ENCODE measurements at regions not wholly inside any gene's neighbourhood (a gene's known extent, or its start where the extent isn't known, plus 50 kb on each side); places are given as distances from the start of the nearest gene placed in this dataset.

DNA sequence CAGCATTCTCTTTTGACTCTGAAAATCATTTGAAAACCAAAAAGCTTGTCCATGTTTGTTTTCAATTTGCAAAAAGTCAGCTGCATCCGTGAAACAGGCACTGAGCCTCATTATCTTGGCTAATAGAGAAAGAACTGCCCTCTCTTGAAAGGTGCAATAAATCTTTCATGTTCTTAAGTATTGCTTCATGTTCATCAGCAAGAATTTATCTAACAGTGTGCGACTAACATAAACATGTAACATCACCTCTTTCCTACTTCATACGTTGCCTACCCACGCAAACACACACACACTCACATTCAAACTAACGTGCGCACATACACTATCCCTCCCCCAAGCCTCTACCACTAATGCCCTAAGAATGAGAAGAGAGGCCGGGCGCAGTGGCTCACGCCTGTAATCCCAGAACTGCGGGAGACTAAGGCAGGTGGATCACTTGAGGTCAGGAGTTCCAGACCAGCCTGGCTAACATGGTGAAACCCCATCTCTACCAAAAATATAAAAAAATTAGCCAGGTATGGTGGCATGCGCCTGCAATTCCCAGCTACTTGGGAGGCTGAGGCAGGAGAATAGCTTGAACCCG, 629.7 kb upstream of the ZNF608 start:
- DNase-seq (ENCODE audit: low spot score): peak; percentile 10

DNA sequence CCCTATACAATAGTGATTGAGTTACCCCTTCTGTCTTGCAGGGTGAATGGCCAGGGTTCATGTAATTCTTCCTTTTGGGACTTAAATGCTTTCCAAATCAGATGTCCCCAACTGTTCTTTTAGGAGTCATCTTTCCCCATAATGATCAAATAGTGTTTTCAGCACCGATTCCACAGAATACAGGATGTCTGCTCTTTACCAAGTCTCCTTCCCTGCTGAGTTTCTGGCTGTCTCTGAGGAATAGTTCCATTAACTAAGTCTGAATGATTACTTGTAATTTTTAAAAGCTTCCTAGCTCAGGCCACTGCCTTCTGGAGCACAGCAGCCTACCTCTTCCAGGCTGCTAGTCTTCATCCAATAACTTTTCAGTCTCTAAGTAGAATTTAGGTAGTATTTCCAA, 630.7 kb upstream of the ZNF608 start:
- DNase-seq (ENCODE audit: low spot score): no peak

DNA sequence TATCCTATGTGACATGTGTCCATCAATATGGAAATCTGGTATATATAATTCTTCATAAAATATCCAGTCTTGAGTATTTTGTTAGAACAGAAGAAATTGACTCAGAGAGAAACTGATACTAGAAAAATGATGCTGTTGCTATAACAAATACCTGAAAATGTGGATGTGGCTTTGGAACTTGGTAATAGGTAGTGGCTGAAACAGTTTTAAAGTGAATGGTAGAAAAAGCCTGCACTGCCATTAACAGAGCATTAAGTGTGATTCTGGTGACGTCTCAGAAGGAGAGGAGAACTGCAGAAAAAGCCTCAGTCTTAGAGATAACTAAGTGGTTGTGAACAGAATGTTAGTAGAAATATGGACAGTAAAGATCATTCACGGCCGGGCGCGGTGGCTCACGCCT, 634.9 kb upstream of the ZNF608 start:
- no peak for DNase-seq (ENCODE audit: low spot score)

DNA sequence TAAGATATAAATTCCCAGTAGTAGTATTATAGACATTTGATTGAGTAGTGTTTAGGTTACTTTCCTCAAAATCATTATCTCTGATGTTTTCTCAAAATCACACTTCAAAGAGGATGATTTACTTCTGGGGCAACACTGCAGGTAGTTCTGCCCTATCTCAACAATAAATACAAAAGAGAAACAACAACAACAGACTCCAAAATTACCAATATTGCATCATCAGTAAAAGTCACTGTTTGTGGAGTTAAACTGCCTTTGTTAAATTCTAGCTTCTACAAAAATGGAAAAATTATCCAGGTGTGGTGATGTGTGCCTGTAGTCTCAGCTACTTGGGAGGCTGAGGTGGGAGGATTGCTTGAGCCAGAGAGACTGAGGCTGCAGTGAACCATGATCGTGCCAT, 637.6 kb upstream of the ZNF608 start:
- DNase-seq (ENCODE audit: low spot score): no peak

DNA sequence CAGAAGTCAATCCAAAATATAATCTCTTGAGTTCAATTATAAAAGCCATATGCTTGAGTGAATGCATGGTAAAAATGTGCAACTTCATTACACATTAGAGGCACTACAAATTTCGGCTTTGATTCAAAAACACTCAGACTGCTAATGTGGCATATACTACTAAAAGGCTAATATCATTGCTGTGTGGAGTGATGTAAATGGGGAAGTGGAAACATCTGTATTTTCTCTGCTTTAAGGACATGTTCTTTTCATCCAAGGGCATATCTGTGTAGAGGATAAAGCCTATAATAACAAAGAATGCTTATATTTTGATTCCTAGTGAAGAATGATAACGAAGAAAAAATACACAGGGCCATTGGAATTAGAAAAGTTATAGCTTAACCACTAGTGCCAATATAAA, 643.9 kb upstream of the ZNF608 start:
- DNase-seq (ENCODE audit: low spot score): peak; percentile 79

DNA sequence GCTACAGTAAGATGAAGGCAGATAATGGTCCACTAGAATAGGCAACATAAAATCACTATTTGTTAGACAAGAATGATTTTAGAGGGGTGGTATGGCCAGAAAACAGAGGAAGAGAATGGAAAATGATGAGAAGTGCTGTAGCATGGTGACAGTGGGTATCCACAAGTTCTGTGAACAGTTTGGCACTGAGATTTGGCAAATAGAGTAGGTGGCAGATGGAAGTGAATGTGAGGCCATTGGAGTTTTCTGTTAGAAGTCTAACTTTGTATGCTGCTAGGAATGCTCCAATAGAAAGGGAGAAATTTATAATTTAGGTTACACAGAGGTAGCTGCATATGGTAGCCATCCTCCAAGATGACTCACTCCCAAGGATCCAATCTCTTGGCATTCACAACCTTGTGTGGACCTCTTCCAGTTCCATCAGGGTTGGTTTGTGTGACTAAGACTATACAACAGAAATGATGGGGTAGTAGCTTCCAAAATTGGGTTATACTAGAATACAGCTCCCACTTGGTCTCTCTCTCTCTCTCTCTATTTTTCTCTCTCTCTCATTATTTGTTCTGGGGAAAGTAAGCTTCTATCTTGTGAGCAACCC, 646.9 kb upstream of the ZNF608 start:
- DNase-seq (ENCODE audit: low spot score): no peak

DNA sequence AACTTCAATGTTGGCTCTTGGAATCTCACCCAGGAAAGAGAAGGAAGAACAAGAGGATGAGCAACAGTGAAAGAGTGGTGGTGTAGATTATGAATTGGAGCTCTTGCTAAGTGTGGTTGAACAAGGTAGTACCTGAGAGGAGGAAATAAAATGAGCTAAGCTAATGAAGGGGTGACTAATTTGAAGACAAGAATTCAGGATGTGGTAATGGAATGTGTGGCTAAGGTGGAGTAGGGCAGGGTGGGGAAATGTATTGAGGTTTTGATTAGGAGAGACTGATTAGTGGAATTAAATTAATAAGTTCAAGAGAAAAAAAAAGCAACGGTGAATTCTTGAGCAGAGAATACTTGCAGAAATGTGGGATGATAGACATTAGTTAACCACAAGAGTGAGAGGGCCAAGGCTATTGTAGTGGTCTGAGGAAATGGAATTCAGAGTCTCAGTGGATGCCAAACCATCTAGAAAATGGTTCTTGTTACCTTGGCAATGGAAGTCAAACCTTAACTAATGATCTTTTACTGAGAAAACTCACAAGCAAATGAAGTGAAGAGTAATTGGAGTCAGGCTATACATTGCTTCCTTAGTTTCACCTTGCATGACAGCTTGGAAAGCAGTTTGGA, 648.3 kb upstream of the ZNF608 start:
- no peak for DNase-seq (ENCODE audit: low spot score)

DNA sequence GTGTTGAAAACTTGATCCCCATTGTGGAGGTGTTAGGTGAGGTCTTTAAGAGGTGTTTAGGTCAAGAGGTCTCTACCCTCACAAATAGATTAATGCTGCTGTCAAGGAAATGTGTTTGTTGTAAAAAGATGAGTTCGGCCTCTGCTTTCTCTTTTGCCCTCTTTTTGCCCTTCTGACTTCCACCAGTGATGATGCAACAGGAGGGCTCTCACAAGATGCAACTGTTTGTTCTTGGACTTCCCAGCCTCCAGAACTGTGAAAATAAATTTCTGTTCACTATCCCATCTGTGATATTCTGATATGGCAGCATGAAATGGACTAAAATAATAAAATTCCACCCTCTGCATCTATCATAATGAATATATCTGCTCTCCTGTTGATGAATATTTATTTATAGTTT, 650.0 kb upstream of the ZNF608 start:
- DNase-seq (ENCODE audit: low spot score): no peak

DNA sequence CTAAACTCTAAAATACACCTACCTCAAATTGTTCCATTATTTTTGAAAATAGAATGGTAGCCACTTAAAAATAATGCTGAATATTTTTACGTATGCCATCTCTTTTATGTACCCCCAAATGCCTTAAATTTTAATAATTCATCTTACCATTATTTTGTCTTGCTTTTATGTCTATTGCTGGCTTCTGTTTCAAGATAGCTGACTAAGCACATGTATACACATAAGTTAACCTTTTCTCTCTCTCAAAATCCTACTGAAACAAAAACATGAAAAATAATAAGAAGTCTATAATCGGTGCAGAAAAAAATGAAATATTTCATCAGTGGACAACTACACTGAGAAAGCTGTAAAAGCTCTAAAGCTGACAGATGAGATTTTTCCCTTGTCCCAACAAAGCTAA, 652.0 kb upstream of the ZNF608 start:
- no peak for DNase-seq (ENCODE audit: low spot score)

DNA sequence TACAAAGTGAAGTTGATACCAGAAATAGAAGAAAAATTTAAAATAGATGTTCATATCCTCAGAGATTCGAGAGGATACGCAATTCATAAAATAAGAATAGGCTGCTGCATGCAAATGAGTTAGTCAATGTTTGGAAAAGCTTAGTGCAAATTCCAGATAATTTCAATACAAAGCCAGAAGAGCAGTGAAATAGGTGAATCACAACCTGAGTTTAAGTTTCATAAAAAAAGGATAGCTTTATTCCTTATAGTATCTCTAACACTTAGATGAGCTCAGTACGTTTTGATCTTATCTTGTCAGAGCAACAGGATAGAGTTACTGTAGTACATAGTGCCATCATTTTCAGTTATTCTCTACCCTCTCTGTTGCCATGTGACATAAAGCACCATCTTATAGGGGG, 653.4 kb upstream of the ZNF608 start:
- DNase-seq (ENCODE audit: low spot score): no peak

DNA sequence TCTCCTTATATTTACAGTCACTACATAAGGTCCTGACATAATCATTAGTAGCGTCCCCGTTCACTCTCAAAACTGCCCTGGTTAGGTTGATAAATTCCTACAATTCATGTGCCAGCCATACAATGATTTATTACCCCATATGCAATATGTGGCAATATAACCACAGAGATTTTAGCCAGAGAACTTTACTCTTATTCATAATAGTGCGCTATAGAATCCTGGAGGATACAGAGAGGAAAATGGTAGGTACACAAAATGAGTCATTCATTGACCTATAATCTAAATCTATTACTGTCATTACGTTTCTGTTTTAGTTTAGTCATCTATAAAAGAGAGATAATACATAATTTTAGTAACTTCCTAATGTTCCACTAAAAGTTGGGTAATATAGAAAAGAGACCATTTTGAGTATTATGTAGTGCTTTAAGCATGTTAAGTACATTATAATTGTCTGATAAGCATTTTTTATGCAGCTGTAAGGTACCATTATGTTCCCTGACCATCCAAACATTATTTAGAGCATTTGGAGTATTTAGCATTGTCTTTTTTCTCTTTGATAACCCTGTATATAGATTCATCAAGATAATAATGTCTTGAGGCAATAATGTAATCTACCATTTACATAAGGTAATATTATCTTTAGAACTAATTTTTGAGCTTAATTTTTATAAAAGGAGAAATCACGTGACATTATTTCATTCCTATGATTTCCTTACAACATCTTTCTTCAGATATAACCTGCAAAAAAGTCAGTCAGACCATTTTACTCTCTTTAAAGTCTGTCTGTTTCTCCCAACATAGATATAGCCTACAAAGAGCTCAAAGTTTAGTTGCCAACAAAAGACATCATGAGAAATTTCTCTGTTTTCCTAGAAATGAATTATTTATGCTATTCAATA, 655.5 kb upstream of the ZNF608 start:
- no peak for DNase-seq (ENCODE audit: low spot score)

DNA sequence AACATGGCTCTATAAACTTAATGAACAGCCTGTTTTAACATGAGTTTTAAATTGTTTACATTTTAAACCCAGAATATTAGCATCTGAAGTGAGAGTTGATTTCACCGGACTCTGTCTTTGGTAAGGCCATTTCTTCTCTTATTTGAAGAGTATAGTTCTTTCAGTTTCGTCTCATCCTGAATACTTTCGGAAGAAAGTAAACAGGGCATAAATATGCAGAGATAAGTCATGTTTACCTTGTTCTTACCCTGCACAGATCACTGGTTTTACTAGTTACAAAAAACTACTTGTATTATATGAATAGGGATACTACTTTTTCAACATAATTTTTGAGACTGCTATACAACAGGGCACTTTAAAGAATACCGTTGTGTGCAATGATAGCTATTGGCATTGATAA, 656.3 kb upstream of the ZNF608 start:
- DNase-seq (ENCODE audit: low spot score): no peak

DNA sequence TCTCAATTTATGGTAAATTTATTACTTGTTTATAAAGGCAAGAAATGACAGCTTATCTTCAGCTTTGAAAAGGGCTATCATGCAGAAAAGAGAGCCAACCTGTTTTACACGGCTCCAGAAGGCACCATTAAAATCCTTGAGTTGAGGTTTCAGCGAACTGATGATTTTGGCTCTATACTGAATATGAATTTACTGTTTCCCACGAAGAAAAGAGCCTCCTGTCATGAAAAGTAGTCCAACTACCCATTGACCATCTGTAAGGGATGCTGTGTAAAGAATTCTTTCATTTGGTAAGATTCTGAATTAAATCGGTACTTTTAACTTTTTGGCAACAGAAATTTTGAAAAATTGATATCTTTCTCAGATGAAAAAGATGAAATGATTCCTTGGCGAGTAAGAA, 657.6 kb upstream of the ZNF608 start:
- DNase-seq (ENCODE audit: low spot score): no peak

DNA sequence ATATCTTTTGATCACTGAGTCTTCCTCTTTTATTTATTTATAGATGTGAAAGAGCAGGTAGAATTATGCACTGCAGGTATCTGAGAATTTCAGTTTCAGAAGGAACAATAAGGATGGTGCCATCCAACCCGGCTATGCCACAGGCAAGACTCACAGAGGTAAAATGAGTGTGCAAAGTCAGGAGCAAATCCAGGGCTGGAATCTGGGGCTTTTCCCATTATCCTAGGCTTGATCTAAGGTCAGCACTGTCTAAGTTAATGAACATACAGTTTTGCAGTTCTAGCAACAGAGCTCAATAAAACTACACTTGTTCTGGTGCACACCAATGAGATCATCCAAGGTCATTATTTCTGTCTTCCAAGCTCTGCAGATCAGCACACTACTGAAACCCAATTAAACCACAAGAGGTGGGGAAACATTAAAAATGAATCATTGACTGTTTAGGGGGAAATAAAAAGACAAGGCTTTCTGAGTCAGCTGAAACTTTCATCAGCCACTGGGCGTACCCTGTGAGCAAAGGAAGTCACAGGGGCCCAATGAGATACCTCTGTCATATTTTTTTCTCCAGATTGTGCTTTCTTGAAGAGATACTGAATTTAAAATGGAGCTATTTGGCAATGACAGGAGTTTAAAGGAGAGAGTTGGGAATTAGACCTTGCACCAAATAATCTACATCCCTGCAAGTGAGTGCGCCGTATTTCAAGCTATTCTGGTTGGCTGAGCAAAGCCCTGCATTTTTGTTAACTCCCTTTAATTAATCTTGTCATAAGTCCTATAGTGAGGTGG, 662.2 kb upstream of the ZNF608 start:
- DNase-seq (ENCODE audit: low spot score): no peak

DNA sequence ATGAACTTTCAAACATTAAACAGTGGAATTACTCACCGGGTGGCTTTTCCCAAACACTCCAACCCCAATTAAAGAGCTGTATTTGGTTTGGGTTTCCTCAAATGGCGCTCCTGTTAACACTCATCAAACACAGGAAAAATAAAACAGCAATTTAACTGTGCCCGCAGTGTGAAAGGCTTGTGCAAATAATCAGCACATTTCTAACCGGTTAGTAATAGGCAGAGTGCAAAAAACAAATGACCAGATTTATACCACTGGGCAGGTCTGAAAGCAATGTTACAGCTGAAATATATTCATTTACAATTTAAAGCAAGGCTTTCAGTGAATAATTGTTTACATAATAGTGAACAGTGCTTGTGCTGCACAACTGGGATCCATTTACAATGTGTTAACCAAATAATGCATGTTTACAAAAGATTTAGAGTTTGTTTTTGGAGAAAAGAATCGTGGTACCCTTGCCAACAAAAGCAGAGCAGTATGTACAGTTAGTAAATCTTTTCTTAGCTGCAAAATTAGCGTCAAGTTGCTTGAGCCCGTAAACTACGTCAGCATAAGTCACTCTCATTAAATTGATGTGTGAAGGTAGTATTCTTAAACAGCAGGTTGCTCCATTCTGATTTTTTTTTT, 662.9 kb upstream of the ZNF608 start:
- DNase-seq (ENCODE audit: low spot score): peak; percentile 35

DNA sequence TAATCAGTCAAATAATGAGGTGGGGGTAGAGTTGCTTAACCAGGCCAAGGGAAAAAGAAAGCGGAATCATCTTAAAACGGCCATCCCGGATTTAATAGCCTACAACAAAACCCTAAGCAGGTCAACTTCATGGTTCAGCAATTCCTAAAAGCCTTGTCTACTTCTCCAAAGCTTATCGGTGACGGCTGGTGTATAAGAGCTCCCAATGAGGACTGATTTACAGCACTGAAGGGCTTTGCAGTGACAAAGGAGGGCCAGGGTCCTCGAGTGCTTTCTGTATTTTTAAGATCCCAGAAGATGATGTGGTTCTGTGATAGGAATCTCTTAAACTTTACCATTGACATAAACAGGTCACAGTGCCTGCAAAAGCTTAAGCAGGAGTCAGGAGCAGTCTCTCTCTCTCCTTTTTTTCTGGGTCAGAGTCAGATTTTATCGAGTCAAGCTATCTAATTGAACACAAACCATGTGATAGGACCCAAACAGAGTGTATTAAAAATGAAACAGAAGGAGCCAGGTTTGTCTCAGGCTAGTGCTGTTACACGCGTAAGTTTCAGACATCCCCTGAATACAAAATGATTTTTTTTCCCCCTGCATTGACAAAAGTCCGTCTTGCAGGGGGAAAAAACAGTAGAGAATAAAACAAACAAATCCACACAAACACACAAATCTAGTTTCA, 663.6 kb upstream of the ZNF608 start:
- peak; percentile 61 for DNase-seq (ENCODE audit: low spot score)

DNA sequence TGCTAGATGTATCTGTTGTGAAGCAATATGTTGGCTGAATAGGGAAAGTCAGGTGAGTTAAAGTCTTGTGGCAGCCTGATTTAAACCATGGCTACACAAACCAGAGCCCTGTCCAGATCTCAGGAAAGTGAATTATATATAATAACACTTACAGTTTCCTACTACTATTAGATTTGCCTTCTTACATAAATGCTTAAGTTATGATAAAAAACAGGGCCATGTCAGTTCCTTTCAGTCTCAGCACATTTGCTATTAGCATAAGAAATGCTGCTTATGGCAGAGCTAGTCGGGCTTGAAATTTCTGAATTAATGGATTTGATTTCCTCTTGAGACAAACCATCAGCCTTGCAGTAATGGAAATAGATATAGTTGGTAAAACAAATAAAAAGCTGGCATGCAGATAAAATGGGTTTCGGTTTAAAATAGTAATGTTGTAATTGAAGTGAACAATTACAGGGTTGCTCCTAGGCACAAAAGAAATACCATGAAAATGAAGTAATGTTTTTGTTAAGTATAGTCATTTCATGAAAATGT, 664.2 kb upstream of the ZNF608 start:
- peak; percentile 89 for DNase-seq (ENCODE audit: low spot score)

DNA sequence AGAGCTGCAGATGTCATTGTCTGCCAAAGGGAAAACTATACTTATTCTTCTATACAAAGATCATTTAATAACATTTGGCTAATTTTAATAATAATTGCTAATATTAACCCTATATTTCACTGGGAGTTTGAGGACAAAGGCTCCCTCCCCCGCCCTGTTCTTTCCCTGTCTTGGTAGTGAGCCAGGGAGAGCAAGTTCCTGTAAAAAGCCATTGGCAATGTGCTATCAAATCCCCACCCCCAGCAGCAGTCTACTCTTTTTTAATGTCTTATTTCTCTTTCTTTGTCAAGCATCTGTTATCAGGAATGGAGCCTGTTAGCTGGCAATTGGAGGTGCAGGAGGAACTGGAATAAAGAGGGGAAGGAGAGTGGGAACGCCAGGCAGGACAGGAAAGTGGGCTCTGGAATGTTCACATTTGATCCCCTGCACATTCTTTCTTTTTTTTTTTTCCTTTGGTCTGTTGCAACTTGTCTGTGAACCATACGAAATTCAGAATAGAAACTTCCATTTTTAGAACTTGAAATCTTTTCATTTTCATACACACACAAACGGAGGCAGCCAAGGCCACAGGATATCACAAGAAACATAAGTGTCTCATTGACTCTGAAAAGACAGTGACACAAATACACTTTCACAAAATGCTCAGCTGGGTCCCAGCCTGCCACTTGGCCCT, 664.8 kb upstream of the ZNF608 start:
- peak; percentile 66 for DNase-seq (ENCODE audit: low spot score)

DNA sequence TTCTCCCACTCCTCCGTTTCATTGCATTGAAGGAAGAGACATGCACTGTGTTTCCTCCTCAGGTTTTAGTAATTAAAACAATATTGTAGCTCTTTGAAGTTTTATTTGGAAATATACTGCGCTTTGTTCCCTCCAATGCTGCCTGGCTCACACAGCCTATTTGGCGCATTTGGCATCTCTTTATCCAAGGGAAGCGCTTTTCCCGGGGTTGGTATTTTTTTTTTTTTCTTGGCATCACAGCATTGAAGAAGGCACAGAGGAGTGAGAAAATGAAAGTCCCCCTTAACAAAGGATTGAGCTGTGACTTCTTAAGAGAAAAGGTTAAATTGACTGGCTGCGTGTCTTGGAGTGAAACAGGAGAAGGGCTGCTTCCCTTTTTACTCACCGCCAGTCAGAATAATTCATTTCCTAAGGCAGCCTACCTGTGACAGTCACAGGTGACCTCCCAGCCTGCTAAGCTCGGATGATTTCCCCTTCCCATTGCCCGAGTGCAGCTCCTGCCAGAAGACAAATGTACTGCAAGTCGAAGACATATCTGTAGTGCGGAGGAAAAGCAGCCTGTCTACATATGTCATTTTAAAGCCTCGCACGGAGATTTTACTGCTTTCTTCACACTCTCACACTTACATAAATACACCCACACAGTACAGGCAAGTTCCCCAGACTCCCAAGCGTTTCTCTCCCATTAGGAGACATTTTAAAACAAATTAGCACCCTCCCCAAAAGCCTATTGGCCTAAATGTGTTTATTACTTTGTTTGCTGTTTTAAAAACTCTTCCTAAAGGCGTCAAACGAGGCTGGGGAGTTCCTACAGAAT, 665.5 kb upstream of the ZNF608 start:
- DNase-seq (ENCODE audit: low spot score): peak; percentile 63

Measured in umbilical cord (tissue), 1 donor.